GM18873 (cell line): ENCODE measurements at regions not wholly inside any gene's neighbourhood (a gene's known extent, or its start where the extent isn't known, plus 50 kb on each side); places are given as distances from the start of the nearest gene placed in this dataset.
"Not testable (repeated sequence)": the region's sequence is repeated elsewhere in the genome, so short reads cannot be mapped to it uniquely, and the experiment has no call there.

ENCODE experiments used
- ATAC-seq: cut with Tn5 transposase; IDR thresholded peaks from one replicate; pipeline ENCODE4 v1.9.1; 2021; ENCODE audit warnings: mild to moderate bottlenecking, moderate library complexity, moderate number of reproducible peaks; ENCODE audit not compliant: unreplicated experiment, low FRiP score

GRCh38 chr19:28611227-28611914, 601.6 kb downstream of the UQCRFS1 start:
- not testable (repeated sequence) for ATAC-seq

- ATAC-seq: no peak
Observed at GRCh38 chr19:28610731-28611130, 602.2 kb downstream of the UQCRFS1 start.

- no peak for ATAC-seq
Observed at GRCh38 chr19:28609944-28610343, 603.0 kb downstream of the UQCRFS1 start.

GRCh38 chr19:28609091-28609755, 603.7 kb downstream of the UQCRFS1 start:
- ATAC-seq: no peak

GRCh38 chr19:28608292-28608691, 604.7 kb downstream of the UQCRFS1 start:
- ATAC-seq: no peak

GRCh38 chr19:28607066-28607583, 605.8 kb downstream of the UQCRFS1 start:
- ATAC-seq: no peak

GRCh38 chr19:28606269-28607032, 606.5 kb downstream of the UQCRFS1 start:
- no peak for ATAC-seq

GRCh38 chr19:28605501-28606268, 607.3 kb downstream of the UQCRFS1 start:
- no peak for ATAC-seq

GRCh38 chr19:28603453-28603852, 609.5 kb downstream of the UQCRFS1 start:
- no peak for ATAC-seq

- no peak for ATAC-seq
Observed at GRCh38 chr19:28602675-28603298, 610.2 kb downstream of the UQCRFS1 start.

- ATAC-seq: no peak
Observed at GRCh38 chr19:28601723-28602440, 611.1 kb downstream of the UQCRFS1 start.

- no peak for ATAC-seq
Observed at GRCh38 chr19:28598861-28599260, 614.1 kb downstream of the UQCRFS1 start.

GRCh38 chr19:28596561-28597071, 616.3 kb downstream of the UQCRFS1 start:
- no peak for ATAC-seq

- no peak for ATAC-seq
Observed at GRCh38 chr19:28595722-28596480, 617.0 kb downstream of the UQCRFS1 start.

- ATAC-seq: no peak
Observed at GRCh38 chr19:28594737-28595136, 618.2 kb downstream of the UQCRFS1 start.

GRCh38 chr19:28589991-28590411, 623.0 kb downstream of the UQCRFS1 start:
- ATAC-seq: not testable (repeated sequence)

GRCh38 chr19:28586474-28586873, 626.5 kb downstream of the UQCRFS1 start:
- no peak for ATAC-seq

- no peak for ATAC-seq
Observed at GRCh38 chr19:28585796-28586195, 627.2 kb downstream of the UQCRFS1 start.
